T-helper 2 cell treated with Interferon-gamma antibody and Interleukin-4, amounts not matched to agents 5 μg/mL and 100 μg/mL, for 36 hours (primary cell): ENCODE measurements at regions not wholly inside any gene's neighbourhood (a gene's known extent, or its start where the extent isn't known, plus 50 kb on each side); places are given as distances from the start of the nearest gene placed in this dataset.

Experiments used
- DNase-seq: peaks from one replicate; pipeline ENCODE4 v3.0.0; 2021; ENCODE audit warnings: low spot score
- H3K27ac Mint-ChIP-seq: one replicate; pipeline ENCODE4 v1.8.0; 2021; ENCODE audit warnings: mild to moderate bottlenecking, mixed read lengths
- H3K27me3 Mint-ChIP-seq: one replicate; pipeline ENCODE4 v1.8.0; 2021; ENCODE audit warnings: low read depth, mixed read lengths
- H3K36me3 Mint-ChIP-seq: one replicate; pipeline ENCODE4 v1.8.0; 2021; ENCODE audit warnings: low read depth, mixed read lengths
- H3K4me1 Mint-ChIP-seq: one replicate; pipeline ENCODE4 v1.8.0; 2021; ENCODE audit warnings: low read depth, mixed read lengths
- H3K4me3 Mint-ChIP-seq: one replicate; pipeline ENCODE4 v1.8.0; 2022; ENCODE audit warnings: mild to moderate bottlenecking, moderate library complexity, mixed read lengths
- H3K9me3 Mint-ChIP-seq: one replicate; pipeline ENCODE4 v1.8.0; 2021; ENCODE audit warnings: mixed read lengths

DNA sequence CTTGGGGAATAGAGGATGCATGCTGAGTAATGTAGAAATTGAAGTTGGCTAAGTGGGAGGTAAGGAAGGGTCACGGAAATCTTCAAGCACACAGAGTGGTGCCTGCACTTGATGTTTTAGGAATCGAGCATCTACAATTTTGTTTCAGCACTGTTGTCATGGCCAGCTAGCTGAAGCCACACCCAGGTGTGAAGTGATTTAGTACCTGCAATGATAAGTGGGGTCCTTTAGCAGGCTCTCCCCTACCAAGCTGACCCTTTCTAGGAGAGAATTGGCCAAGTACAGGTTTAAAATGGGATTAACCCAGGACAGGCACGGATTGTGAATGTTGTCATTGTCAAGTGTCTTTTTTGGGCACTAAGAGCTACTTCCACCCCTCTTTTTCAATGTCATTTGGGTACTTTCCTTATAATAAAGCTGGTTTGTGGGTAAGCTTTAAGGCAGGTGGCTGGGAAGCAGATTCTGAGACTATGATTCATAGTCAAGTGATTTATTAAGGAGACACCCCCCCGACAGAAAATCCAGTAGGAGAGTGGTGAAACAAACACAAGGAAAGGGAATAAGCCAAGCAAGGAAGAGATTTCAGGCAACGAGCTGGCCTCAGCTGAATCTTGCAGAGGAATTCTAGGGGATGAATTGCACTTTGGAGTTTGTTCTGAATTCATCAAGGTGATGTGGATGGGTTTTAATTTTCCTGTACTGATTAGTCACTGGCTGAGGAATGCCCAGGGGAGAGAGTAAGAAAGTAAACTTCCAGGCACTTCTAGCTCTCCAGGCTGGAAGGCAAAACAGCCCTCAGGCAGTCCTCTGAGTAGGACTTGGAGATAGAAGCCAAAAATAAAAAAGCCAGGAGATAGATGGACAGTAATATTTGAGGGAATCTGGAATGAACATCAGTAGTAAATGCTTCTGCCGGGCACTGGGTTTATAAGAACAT is 1128.4 kb downstream of the SORCS3 start:
- H3K4me1 Mint-ChIP-seq = no peaks in the 10 kb centered on the region
- no peak overlapping the region for H3K4me3 Mint-ChIP-seq
- no peaks in the 10 kb centered on the region for H3K9me3 Mint-ChIP-seq
- no peak for DNase-seq
- no peak overlapping the region for H3K27ac Mint-ChIP-seq
- no peaks in the 10 kb centered on the region for H3K27me3 Mint-ChIP-seq
- H3K36me3 Mint-ChIP-seq = no peaks in the 10 kb centered on the region

GRCh38 chr10:105763611-105764010 is 1122.5 kb downstream of the SORCS3 start:
- no peaks in the 10 kb centered on the region for H3K27me3 Mint-ChIP-seq
- no peak for DNase-seq
- no peaks in the 10 kb centered on the region for H3K36me3 Mint-ChIP-seq
- H3K27ac Mint-ChIP-seq = no peak overlapping the region
- peaks cover 2% of the 10 kb centered on the region for H3K4me1 Mint-ChIP-seq
- no peaks in the 10 kb centered on the region for H3K9me3 Mint-ChIP-seq
- no peak overlapping the region for H3K4me3 Mint-ChIP-seq

GRCh38 chr10:105761576-105762260 is 1120.6 kb downstream of the SORCS3 start:
- Mint-ChIP-seq H3K27me3 (no peaks in the 10 kb centered on the region), H3K27ac (no peak overlapping the region), H3K4me1 (peaks cover 2% of the 10 kb centered on the region), H3K36me3 (no peaks in the 10 kb centered on the region), H3K9me3 (no peaks in the 10 kb centered on the region), H3K4me3 (no peak overlapping the region)
- no peak for DNase-seq

- H3K9me3 Mint-ChIP-seq = no peaks in the 10 kb centered on the region
- H3K4me1 Mint-ChIP-seq = peaks cover 2% of the 10 kb centered on the region
Observed at GRCh38 chr10:105759669-105760068, 1118.6 kb downstream of the SORCS3 start.

GRCh38 chr10:105758209-105758998 is 1117.3 kb downstream of the SORCS3 start:
- no peaks in the 10 kb centered on the region for H3K9me3 Mint-ChIP-seq
- DNase-seq = no peak
- H3K27me3 Mint-ChIP-seq = no peaks in the 10 kb centered on the region
- no peaks in the 10 kb centered on the region for H3K36me3 Mint-ChIP-seq
- no peak overlapping the region for H3K4me3 Mint-ChIP-seq
- peaks cover under 1% of the 10 kb centered on the region for H3K4me1 Mint-ChIP-seq
- H3K27ac Mint-ChIP-seq = no peak overlapping the region

More at GRCh38 chr10:105759669-105760068, 1118.6 kb downstream of the SORCS3 start:
- DNase-seq = no peak
- H3K27ac Mint-ChIP-seq = no peak overlapping the region
- no peaks in the 10 kb centered on the region for H3K27me3 Mint-ChIP-seq
- no peak overlapping the region for H3K4me3 Mint-ChIP-seq
- H3K36me3 Mint-ChIP-seq = no peaks in the 10 kb centered on the region

DNA sequence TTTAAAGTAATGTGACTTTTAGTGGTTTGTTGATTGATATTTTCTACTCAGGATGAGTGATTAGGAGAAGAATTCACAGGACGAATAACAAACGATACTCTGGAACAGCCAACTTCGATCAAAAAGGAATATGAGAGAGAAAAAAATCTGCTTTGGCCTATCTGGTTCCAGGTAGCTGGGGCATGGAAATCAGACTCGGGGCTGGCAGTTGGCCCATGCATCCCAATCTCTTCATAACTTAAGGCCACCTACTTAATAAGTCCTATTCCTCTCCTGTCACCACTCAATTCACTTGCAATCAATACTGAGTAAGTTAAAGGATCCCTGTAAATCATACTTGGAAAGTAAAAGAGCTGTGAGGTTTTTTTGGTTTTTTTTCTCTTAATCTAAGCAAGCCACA is 1116.2 kb downstream of the SORCS3 start:
- H3K27me3 Mint-ChIP-seq = no peaks in the 10 kb centered on the region
- no peak overlapping the region for H3K4me3 Mint-ChIP-seq
- no peak for DNase-seq
- H3K4me1 Mint-ChIP-seq = no peaks in the 10 kb centered on the region
- H3K27ac Mint-ChIP-seq = no peak overlapping the region
- no peaks in the 10 kb centered on the region for H3K36me3 Mint-ChIP-seq
- H3K9me3 Mint-ChIP-seq = no peaks in the 10 kb centered on the region

DNA sequence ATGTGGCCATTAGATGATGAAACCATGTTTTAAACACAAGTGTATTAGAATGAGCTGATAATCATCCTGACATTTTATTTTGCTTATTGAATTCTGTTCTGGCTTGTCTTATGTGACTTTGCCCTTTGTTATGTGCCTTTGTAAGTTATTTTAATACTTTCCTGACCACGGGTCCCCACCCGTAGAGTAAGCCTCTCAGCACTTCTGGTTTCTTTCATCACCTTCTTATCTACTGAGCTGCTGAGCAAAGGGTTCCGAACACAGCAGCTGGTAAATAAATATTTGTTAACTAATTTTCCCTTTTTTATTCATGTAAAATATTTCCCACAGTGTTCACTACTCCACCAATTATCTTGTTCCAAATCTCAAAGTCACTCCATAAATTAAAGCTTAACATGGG is 1115.3 kb downstream of the SORCS3 start:
- H3K4me3 Mint-ChIP-seq = no peak overlapping the region
- no peaks in the 10 kb centered on the region for H3K4me1 Mint-ChIP-seq
- no peaks in the 10 kb centered on the region for H3K9me3 Mint-ChIP-seq

DNA sequence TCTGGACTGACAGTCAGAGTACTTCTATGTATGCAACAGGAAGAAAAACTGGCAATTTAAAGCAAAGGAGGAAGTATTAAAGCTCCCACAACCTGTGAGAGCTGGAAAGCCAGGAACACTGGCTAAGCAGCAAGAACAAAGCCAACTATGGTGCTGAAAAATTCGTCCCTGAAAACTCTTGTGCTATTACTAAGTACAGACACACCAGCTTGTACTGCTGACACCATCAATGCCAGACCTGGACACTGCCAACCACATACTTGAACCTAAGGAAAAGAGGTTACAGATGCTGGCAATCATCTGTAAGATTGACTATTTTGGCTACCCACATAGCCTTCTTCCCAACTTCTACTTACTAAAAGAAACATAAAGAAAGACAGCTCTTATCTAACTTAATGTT is 1110.6 kb downstream of the SORCS3 start:
- no peaks in the 10 kb centered on the region for H3K27me3 Mint-ChIP-seq
- no peaks in the 10 kb centered on the region for H3K9me3 Mint-ChIP-seq
- H3K4me3 Mint-ChIP-seq = no peak overlapping the region

More for the DNA sequence above, 1115.3 kb downstream of the SORCS3 start:
- H3K27ac Mint-ChIP-seq = no peak overlapping the region
- no peaks in the 10 kb centered on the region for H3K36me3 Mint-ChIP-seq
- DNase-seq = no peak
- no peaks in the 10 kb centered on the region for H3K27me3 Mint-ChIP-seq

GRCh38 chr10:105745596-105746148 is 1104.6 kb downstream of the SORCS3 start:
- no peak for DNase-seq
- no peaks in the 10 kb centered on the region for H3K36me3 Mint-ChIP-seq
- no peaks in the 10 kb centered on the region for H3K4me1 Mint-ChIP-seq
- no peak overlapping the region for H3K27ac Mint-ChIP-seq
- H3K9me3 Mint-ChIP-seq = peaks cover 6% of the 10 kb centered on the region
- H3K4me3 Mint-ChIP-seq = no peak overlapping the region
- no peaks in the 10 kb centered on the region for H3K27me3 Mint-ChIP-seq

More for the DNA sequence above, 1110.6 kb downstream of the SORCS3 start:
- Mint-ChIP-seq H3K4me1 (no peaks in the 10 kb centered on the region), H3K27ac (no peak overlapping the region), H3K36me3 (no peaks in the 10 kb centered on the region)
- DNase-seq = no peak

DNA sequence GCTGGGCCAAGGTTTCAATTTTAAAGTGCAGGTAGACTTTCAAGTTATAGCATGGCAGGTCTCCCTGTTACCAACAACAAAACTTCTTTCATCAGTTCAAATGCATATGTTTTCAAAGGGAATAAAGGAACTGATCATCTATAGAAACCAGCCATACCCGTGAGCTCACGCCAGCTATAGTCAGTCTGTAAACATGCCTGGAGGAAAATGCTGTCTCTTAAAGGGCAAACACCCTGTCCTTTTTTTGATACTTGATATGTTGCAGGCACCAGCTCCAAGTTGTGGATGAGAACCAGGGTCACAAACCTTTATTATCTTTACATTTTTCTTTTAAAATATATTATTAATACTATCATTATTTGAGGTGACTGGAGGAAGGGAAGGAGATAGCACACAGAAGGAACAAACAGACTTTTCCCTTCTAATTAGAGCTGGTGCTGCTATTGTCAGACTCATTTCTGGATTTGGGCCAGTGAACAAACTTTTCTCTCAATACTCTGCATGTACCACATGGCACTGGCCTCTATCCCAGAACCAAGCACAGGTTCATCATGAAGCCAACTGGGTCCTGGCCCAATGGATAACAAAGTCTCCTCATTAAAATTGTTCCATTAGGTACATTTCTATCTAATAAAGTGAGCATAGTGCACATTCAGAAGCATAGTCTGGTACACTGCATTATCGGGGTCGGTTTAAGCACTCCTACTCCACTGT is 1102.4 kb downstream of the SORCS3 start:
- H3K4me3 Mint-ChIP-seq = no peak overlapping the region
- H3K4me1 Mint-ChIP-seq = no peaks in the 10 kb centered on the region
- H3K9me3 Mint-ChIP-seq = peaks cover 6% of the 10 kb centered on the region
- H3K27ac Mint-ChIP-seq = no peak overlapping the region
- no peaks in the 10 kb centered on the region for H3K36me3 Mint-ChIP-seq
- DNase-seq = no peak
- no peaks in the 10 kb centered on the region for H3K27me3 Mint-ChIP-seq

GRCh38 chr10:105742923-105743322 is 1101.8 kb downstream of the SORCS3 start:
- Mint-ChIP-seq H3K36me3 (no peaks in the 10 kb centered on the region), H3K9me3 (peaks cover 6% of the 10 kb centered on the region), H3K27me3 (no peaks in the 10 kb centered on the region), H3K4me1 (no peaks in the 10 kb centered on the region), H3K4me3 (no peak overlapping the region), H3K27ac (no peak overlapping the region)
- DNase-seq = no peak

- H3K36me3 Mint-ChIP-seq = no peaks in the 10 kb centered on the region
- H3K27ac Mint-ChIP-seq = no peak overlapping the region
- H3K27me3 Mint-ChIP-seq = no peaks in the 10 kb centered on the region
- DNase-seq = no peak
- H3K4me3 Mint-ChIP-seq = no peak overlapping the region
- no peaks in the 10 kb centered on the region for H3K4me1 Mint-ChIP-seq
- peaks cover 6% of the 10 kb centered on the region for H3K9me3 Mint-ChIP-seq
Observed at GRCh38 chr10:105742184-105742583, 1101.1 kb downstream of the SORCS3 start.

DNA sequence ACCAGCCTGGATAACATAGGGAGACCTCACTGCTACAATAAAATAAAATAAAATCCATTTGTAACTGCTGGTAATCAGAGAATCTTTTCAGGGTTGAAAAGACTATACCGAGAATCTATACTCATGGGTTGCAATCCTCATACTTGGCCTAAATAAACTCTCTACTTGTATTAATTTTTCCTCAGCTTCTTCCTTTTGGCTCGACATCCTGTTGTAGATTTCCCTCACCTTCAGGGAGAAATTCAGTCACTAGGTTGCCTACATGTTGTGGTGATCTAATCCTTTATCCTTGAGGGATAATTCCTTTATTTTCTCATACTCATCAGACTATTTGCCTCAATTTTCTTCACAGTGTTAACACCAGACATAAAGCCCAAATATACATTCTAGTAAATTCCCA is 1093.4 kb downstream of the SORCS3 start:
- no peak overlapping the region for H3K4me3 Mint-ChIP-seq
- H3K9me3 Mint-ChIP-seq = peaks cover 5% of the 10 kb centered on the region
- DNase-seq = no peak
- H3K27ac Mint-ChIP-seq = no peak overlapping the region
- no peaks in the 10 kb centered on the region for H3K36me3 Mint-ChIP-seq
- H3K4me1 Mint-ChIP-seq = no peaks in the 10 kb centered on the region
- H3K27me3 Mint-ChIP-seq = no peaks in the 10 kb centered on the region
